HUES6 (cell line): ENCODE measurements at regions not wholly inside any gene's neighbourhood (a gene's known extent, or its start where the extent isn't known, plus 50 kb on each side); places are given as distances from the start of the nearest gene placed in this dataset.

Source experiments
- H3K27ac ChIP-seq: 2 replicates; pipeline ENCODE4 v1.7.0; 2013; ENCODE audit warnings: low read depth, mild to moderate bottlenecking, low read length, inconsistent platforms
- H3K27me3 ChIP-seq: 2 replicates; pipeline ENCODE4 v1.6.1; 2013; ENCODE audit warnings: low read length; ENCODE audit not compliant: control insufficient read depth, insufficient read depth
- H3K36me3 ChIP-seq: 2 replicates; pipeline ENCODE4 v1.6.1; 2013; ENCODE audit warnings: low read length; ENCODE audit not compliant: control insufficient read depth, insufficient read depth
- H3K4me1 ChIP-seq: 2 replicates; pipeline ENCODE4 v1.6.1; 2013; ENCODE audit warnings: low read length; ENCODE audit not compliant: control insufficient read depth, insufficient read depth
- H3K4me3 ChIP-seq: 2 replicates; pipeline ENCODE4 v1.5.1; 2013; ENCODE audit warnings: low read depth, low read length
- H3K9ac ChIP-seq: one replicate; pipeline ENCODE4 v1.6.1; 2013; ENCODE audit warnings: mild to moderate bottlenecking, low read length
- H3K9me3 ChIP-seq: 2 replicates; pipeline ENCODE4 v1.6.1; 2013; ENCODE audit warnings: low read depth, low read length; ENCODE audit not compliant: control insufficient read depth, insufficient read depth

- peaks cover 11% of the 10 kb centered on the region for H3K4me1 ChIP-seq
- H3K9me3 ChIP-seq = no peaks in the 10 kb centered on the region
- H3K27me3 ChIP-seq = no peaks in the 10 kb centered on the region
- no peaks in the 10 kb centered on the region for H3K36me3 ChIP-seq
- H3K27ac ChIP-seq = no peak overlapping the region
- no peak overlapping the region for H3K4me3 ChIP-seq
- H3K9ac ChIP-seq = no peak overlapping the region
Measured at GRCh38 chr10:3672220-3672619, 112.8 kb downstream of the KLF6 start.

GRCh38 chr10:3671386-3671955, 113.5 kb downstream of the KLF6 start:
- Histone ChIP-seq H3K4me3 (no peak overlapping the region), H3K9me3 (no peaks in the 10 kb centered on the region), H3K36me3 (no peaks in the 10 kb centered on the region), H3K4me1 (peaks cover 11% of the 10 kb centered on the region), H3K27me3 (no peaks in the 10 kb centered on the region), H3K27ac (no peak overlapping the region), H3K9ac (no peak overlapping the region)

- H3K27ac ChIP-seq = no peak overlapping the region
- no peak overlapping the region for H3K9ac ChIP-seq
Measured at GRCh38 chr10:3668966-3669330, 116.1 kb downstream of the KLF6 start.

GRCh38 chr10:3668276-3668965, 116.6 kb downstream of the KLF6 start:
- Histone ChIP-seq H3K9ac (peak overlapping the region; percentile 6), H3K4me1 (peaks cover 11% of the 10 kb centered on the region), H3K27me3 (no peaks in the 10 kb centered on the region), H3K9me3 (no peaks in the 10 kb centered on the region), H3K36me3 (no peaks in the 10 kb centered on the region), H3K4me3 (peak overlapping the region; percentile 4; the same call in 1 of the 2 replicates), H3K27ac (no peak overlapping the region)

More at GRCh38 chr10:3668966-3669330, 116.1 kb downstream of the KLF6 start:
- Histone ChIP-seq H3K4me3 (no peak overlapping the region), H3K27me3 (no peaks in the 10 kb centered on the region), H3K4me1 (peaks cover 11% of the 10 kb centered on the region), H3K36me3 (no peaks in the 10 kb centered on the region), H3K9me3 (no peaks in the 10 kb centered on the region)

- Histone ChIP-seq H3K4me1 (peaks cover 9% of the 10 kb centered on the region), H3K27ac (no peak overlapping the region), H3K9ac (no peak overlapping the region), H3K9me3 (no peaks in the 10 kb centered on the region), H3K4me3 (no peak overlapping the region), H3K36me3 (no peaks in the 10 kb centered on the region), H3K27me3 (no peaks in the 10 kb centered on the region)
Measured at GRCh38 chr10:3666525-3667302, 118.3 kb downstream of the KLF6 start.

- Histone ChIP-seq H3K9me3 (peaks cover 10% of the 10 kb centered on the region), H3K27me3 (no peaks in the 10 kb centered on the region), H3K4me1 (peaks cover 6% of the 10 kb centered on the region; the same call in 1 of the 2 replicates), H3K9ac (no peak overlapping the region), H3K36me3 (no peaks in the 10 kb centered on the region), H3K27ac (no peak overlapping the region), H3K4me3 (no peak overlapping the region)
Measured at GRCh38 chr10:3665316-3665908, 119.6 kb downstream of the KLF6 start.

- Histone ChIP-seq H3K27ac (no peak overlapping the region), H3K9ac (no peak overlapping the region), H3K4me1 (peaks cover 11% of the 10 kb centered on the region), H3K4me3 (no peak overlapping the region), H3K36me3 (no peaks in the 10 kb centered on the region), H3K27me3 (no peaks in the 10 kb centered on the region), H3K9me3 (peaks cover 10% of the 10 kb centered on the region)
Measured at GRCh38 chr10:3662775-3663174, 122.2 kb downstream of the KLF6 start.

- H3K36me3 ChIP-seq = no peaks in the 10 kb centered on the region
- no peak overlapping the region for H3K4me3 ChIP-seq
- H3K9me3 ChIP-seq = peaks cover 10% of the 10 kb centered on the region
- H3K4me1 ChIP-seq = peaks cover 11% of the 10 kb centered on the region
- H3K27ac ChIP-seq = no peak overlapping the region
- H3K9ac ChIP-seq = no peak overlapping the region
- no peaks in the 10 kb centered on the region for H3K27me3 ChIP-seq
Measured at GRCh38 chr10:3661271-3661670, 123.7 kb downstream of the KLF6 start.

- Histone ChIP-seq H3K4me1 (peaks cover 11% of the 10 kb centered on the region), H3K27me3 (no peaks in the 10 kb centered on the region), H3K4me3 (no peak overlapping the region), H3K9me3 (peaks cover 10% of the 10 kb centered on the region), H3K27ac (no peak overlapping the region), H3K36me3 (no peaks in the 10 kb centered on the region), H3K9ac (no peak overlapping the region)
Measured at GRCh38 chr10:3660753-3661152, 124.3 kb downstream of the KLF6 start.

GRCh38 chr10:3659203-3659917, 125.6 kb downstream of the KLF6 start:
- Histone ChIP-seq H3K27me3 (no peaks in the 10 kb centered on the region), H3K9me3 (peaks cover 10% of the 10 kb centered on the region), H3K36me3 (no peaks in the 10 kb centered on the region), H3K9ac (no peak overlapping the region), H3K27ac (no peak overlapping the region), H3K4me1 (peaks cover 11% of the 10 kb centered on the region), H3K4me3 (no peak overlapping the region)
